ENCODE measurements at regions not wholly inside any gene's neighbourhood (a gene's known extent, or its start where the extent isn't known, plus 50 kb on each side); places are given as distances from the start of the nearest gene placed in this dataset.

DNA sequence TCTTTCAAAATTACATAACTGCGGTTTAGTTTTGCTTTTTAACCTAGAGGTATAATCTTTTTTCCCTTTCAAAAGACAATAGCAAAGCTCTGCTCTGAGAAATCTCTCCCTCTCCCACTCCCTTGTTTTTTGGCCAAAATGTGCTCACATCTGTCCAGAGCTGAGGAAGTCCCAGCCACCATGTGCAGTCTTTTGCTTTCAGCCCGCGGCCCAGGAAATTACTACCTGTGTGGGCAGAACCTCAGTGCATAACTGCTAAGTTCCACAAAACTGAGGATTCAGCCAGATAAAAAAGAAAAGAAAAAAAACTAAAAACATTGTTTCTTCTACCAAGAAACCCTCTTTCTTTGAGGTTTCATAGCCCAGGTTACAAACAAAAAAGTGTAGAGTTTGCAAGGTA, 115.0 kb upstream of the HGF start:
- TF ChIP-seq JUND (IDR thresholded peaks at IDR 0.05) (no peak), GABPA (IDR thresholded peaks at IDR 0.05 in 1 of 2, conservative IDR thresholded peaks at IDR 0.05 in 1 of 2) (no peak), SP1 (IDR thresholded peaks at IDR 0.05) (no peak)
- TF ChIP-seq, protein P1, sequence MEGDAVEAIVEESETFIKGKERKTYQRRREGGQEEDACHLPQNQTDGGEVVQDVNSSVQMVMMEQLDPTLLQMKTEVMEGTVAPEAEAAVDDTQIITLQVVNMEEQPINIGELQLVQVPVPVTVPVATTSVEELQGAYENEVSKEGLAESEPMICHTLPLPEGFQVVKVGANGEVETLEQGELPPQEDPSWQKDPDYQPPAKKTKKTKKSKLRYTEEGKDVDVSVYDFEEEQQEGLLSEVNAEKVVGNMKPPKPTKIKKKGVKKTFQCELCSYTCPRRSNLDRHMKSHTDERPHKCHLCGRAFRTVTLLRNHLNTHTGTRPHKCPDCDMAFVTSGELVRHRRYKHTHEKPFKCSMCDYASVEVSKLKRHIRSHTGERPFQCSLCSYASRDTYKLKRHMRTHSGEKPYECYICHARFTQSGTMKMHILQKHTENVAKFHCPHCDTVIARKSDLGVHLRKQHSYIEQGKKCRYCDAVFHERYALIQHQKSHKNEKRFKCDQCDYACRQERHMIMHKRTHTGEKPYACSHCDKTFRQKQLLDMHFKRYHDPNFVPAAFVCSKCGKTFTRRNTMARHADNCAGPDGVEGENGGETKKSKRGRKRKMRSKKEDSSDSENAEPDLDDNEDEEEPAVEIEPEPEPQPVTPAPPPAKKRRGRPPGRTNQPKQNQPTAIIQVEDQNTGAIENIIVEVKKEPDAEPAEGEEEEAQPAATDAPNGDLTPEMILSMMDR (IDR thresholded peaks at IDR 0.05; ENCODE audit: low read depth, low read length, missing input control): no peak
- TF ChIP-seq, protein P2, sequence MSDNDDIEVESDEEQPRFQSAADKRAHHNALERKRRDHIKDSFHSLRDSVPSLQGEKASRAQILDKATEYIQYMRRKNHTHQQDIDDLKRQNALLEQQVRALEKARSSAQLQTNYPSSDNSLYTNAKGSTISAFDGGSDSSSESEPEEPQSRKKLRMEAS (IDR thresholded peaks at IDR 0.05): no peak
